H9 (cell line): ENCODE measurements at regions not wholly inside any gene's neighbourhood (a gene's known extent, or its start where the extent isn't known, plus 50 kb on each side); places are given as distances from the start of the nearest gene placed in this dataset.

Experiments used
- DNase-seq: peaks from one replicate; pipeline ENCODE4 v3.0.0-alpha.2; 2017
- H2AFZ ChIP-seq: one replicate; pipeline ENCODE4 v1.6.1; 2013; ENCODE audit warnings: mild to moderate bottlenecking, low read length, control low read depth, moderate library complexity
- H2AK5ac ChIP-seq: 2 replicates; pipeline ENCODE4 v1.6.1; 2013; ENCODE audit warnings: low read length, control low read depth, mixed read lengths; ENCODE audit not compliant: insufficient read length
- H2BK120ac ChIP-seq: one replicate; pipeline ENCODE4 v1.6.1; 2013; ENCODE audit warnings: low read depth, mild to moderate bottlenecking, low read length, control low read depth, inconsistent platforms; ENCODE audit not compliant: poor library complexity, severe bottlenecking
- H2BK12ac ChIP-seq: 2 replicates; pipeline ENCODE4 v1.6.1; 2013; ENCODE audit warnings: low read length, control low read depth, mixed read lengths, low read depth; ENCODE audit not compliant: insufficient read length
- H2BK15ac ChIP-seq: 2 replicates; pipeline ENCODE4 v1.6.1; 2013; ENCODE audit warnings: low read depth, low read length, control low read depth
- H2BK20ac ChIP-seq: one replicate; pipeline ENCODE4 v1.6.1; 2013; ENCODE audit warnings: low read depth, mild to moderate bottlenecking, low read length, control low read depth, inconsistent platforms; ENCODE audit not compliant: poor library complexity, severe bottlenecking
- H2BK5ac ChIP-seq: 2 replicates; pipeline ENCODE4 v1.6.1; 2013; ENCODE audit warnings: low read length, control low read depth, mixed read lengths; ENCODE audit not compliant: insufficient read length
- H3K14ac ChIP-seq: 2 replicates; pipeline ENCODE4 v1.6.1; 2013; ENCODE audit warnings: low read length, control low read depth; ENCODE audit not compliant: insufficient read depth
- H3K18ac ChIP-seq: 2 replicates; pipeline ENCODE4 v1.6.1; 2013; ENCODE audit warnings: low read depth, mild to moderate bottlenecking, mixed read lengths, low read length, control low read depth; ENCODE audit not compliant: insufficient read length
- H3K23ac ChIP-seq: 2 replicates; pipeline ENCODE4 v1.6.1; 2013; ENCODE audit warnings: low read length, control low read depth, mixed read lengths, low read depth; ENCODE audit not compliant: insufficient read length
- H3K23me2 ChIP-seq: 2 replicates; pipeline ENCODE4 v1.6.1; 2013; ENCODE audit warnings: low read depth, mild to moderate bottlenecking, mixed read lengths, low read length, control low read depth; ENCODE audit not compliant: insufficient read length, poor library complexity, severe bottlenecking
- H3K27ac ChIP-seq: 2 replicates; pipeline ENCODE4 v1.5.1; 2013; ENCODE audit warnings: low read length, control low read depth, mixed read lengths, low read depth; ENCODE audit not compliant: insufficient read length
- H3K27me3 ChIP-seq: 2 replicates; pipeline ENCODE4 v1.6.1; 2013; ENCODE audit warnings: low read length, control low read depth, inconsistent platforms; ENCODE audit not compliant: insufficient read depth
- H3K4ac ChIP-seq: 2 replicates; pipeline ENCODE4 v1.6.1; 2013; ENCODE audit warnings: low read depth, mild to moderate bottlenecking, control low read depth, inconsistent platforms, low read length, moderate library complexity
- H3K4me1 ChIP-seq: 2 replicates; pipeline ENCODE4 v1.6.1; 2013; ENCODE audit warnings: low read length, control low read depth, inconsistent platforms; ENCODE audit not compliant: insufficient read depth
- H3K4me2 ChIP-seq: 2 replicates; pipeline ENCODE4 v1.6.1; 2013; ENCODE audit warnings: low read length, control low read depth, mixed read lengths; ENCODE audit not compliant: insufficient read length, insufficient read depth
- H3K56ac ChIP-seq: 2 replicates; pipeline ENCODE4 v1.6.1; 2013; ENCODE audit warnings: low read depth, mild to moderate bottlenecking, mixed read lengths, low read length, control low read depth; ENCODE audit not compliant: insufficient read length
- H3K79me1 ChIP-seq: 2 replicates; pipeline ENCODE4 v1.6.1; 2013; ENCODE audit warnings: low read depth, mild to moderate bottlenecking, moderate library complexity, low read length, control low read depth, inconsistent platforms; ENCODE audit not compliant: insufficient read depth, poor library complexity, severe bottlenecking
- H3K79me2 ChIP-seq: 2 replicates; pipeline ENCODE4 v1.6.1; 2013; ENCODE audit warnings: low read length, control low read depth, inconsistent platforms; ENCODE audit not compliant: insufficient read depth
- H3K9ac ChIP-seq: 2 replicates; pipeline ENCODE4 v1.6.1; 2013; ENCODE audit warnings: low read length, control low read depth, mixed read lengths; ENCODE audit not compliant: insufficient read length; ENCODE audit errors: extremely low read depth
- H3K9me3 ChIP-seq: one replicate; pipeline ENCODE4 v1.6.1; 2013; ENCODE audit warnings: low read depth, low read length, inconsistent platforms; ENCODE audit not compliant: control insufficient read depth
- H3T11ph ChIP-seq: one replicate; pipeline ENCODE4 v1.6.1; 2013; ENCODE audit warnings: mild to moderate bottlenecking, low read length, control low read depth, inconsistent platforms
- H4K20me1 ChIP-seq: one replicate; pipeline ENCODE4 v1.6.1; 2013; ENCODE audit not compliant: control insufficient read depth, insufficient read length, insufficient read depth
- H4K5ac ChIP-seq: 2 replicates; pipeline ENCODE4 v1.6.1; 2013; ENCODE audit warnings: low read depth, mild to moderate bottlenecking, mixed read lengths, low read length, control low read depth; ENCODE audit not compliant: insufficient read length
- H4K8ac ChIP-seq: replicated peaks from 2 replicates; pipeline ENCODE4 v1.6.1; 2013; ENCODE audit warnings: low read length, control low read depth, mixed read lengths, low read depth; ENCODE audit not compliant: insufficient read length
- H4K91ac ChIP-seq: 2 replicates; pipeline ENCODE4 v1.6.1; 2013; ENCODE audit warnings: low read depth, mild to moderate bottlenecking, moderate library complexity, mixed read lengths, low read length, control low read depth; ENCODE audit not compliant: insufficient read length
- H3K27ac Mint-ChIP-seq, 3 experiments: 2 replicates in 2 of 3; 3 replicates in 1 of 3; pipeline ENCODE4 v1.8.0; 2020 to 2021; ENCODE audit warnings: mixed read lengths in 3 of 3, mild to moderate bottlenecking in 1 of 3, moderate library complexity in 1 of 3
- H3K27me3 Mint-ChIP-seq: 2 replicates; pipeline ENCODE4 v1.8.0; 2021; ENCODE audit warnings: low read depth, mild to moderate bottlenecking, moderate library complexity, mixed read lengths
- H3K36me3 Mint-ChIP-seq, 3 experiments: 2 replicates in 2 of 3; 3 replicates in 1 of 3; pipeline ENCODE4 v1.8.0; 2020 to 2021; ENCODE audit warnings: low read depth in 3 of 3, mixed read lengths in 3 of 3; ENCODE audit not compliant: insufficient read depth in 1 of 3
- H3K4me1 Mint-ChIP-seq, 2 experiments: 2 replicates each; pipeline ENCODE4 v1.8.0; 2020; ENCODE audit warnings: mixed read lengths in 2 of 2
- H3K4me3 Mint-ChIP-seq, 2 experiments: 2 replicates in 1 of 2; 3 replicates in 1 of 2; pipeline ENCODE4 v1.8.0; 2020 to 2021; ENCODE audit warnings: mild to moderate bottlenecking in 2 of 2, mixed read lengths in 2 of 2, moderate library complexity in 1 of 2
- H3K9me3 Mint-ChIP-seq, 2 experiments: 2 replicates in 1 of 2; 3 replicates in 1 of 2; pipeline ENCODE4 v1.8.0; 2020; ENCODE audit warnings: mild to moderate bottlenecking in 2 of 2, mixed read lengths in 2 of 2, moderate library complexity in 1 of 2
- CTCF ChIP-seq: fragments of 200-600 bp; sonication (generic); conservative IDR thresholded peaks from 3 replicates; pipeline ENCODE4 v1.8.0; 2021; ENCODE audit warnings: antibody characterized with exemption, mild to moderate bottlenecking

DNA sequence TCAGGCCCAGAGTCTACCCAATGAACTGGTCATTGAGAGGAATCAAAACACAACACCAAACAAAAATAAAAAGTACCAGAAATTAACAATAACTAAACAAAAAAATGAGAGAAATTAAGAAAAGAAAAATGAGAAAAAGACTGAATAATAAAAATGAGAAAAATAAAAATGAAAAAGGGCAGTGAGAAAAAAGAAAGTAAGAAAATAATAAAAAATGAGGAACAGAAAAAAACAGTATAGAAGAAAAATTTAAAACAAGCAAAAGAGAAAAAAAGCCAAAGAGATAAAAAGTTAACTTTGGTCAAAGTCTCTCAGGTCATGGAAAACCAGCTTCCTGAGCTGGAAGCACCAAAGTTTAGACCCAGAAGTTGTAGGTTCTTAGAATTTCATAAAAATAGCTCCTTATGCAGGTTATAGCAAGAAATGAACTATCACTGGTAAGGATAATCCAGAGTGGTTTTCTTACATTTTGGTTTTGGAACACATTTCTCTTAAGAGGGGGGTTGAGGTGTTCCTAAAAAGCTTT lies 51.0 kb upstream of the WDR17 start:
- DNase-seq = no peak
- Histone ChIP-seq H4K91ac (no peak overlapping the region), H3K4me1 (no peaks in the 10 kb centered on the region), H3K18ac (no peak overlapping the region), H3K4me2 (no peak overlapping the region), H4K20me1 (no peaks in the 10 kb centered on the region), H3K27ac (no peak overlapping the region), H2BK120ac (no peak overlapping the region), H3K23me2 (no peaks in the 10 kb centered on the region), H3K79me1 (no peaks in the 10 kb centered on the region), H3K79me2 (no peaks in the 10 kb centered on the region), H2AFZ (no peak overlapping the region), H2BK12ac (no peak overlapping the region), H3T11ph (no peak overlapping the region), H3K14ac (no peak overlapping the region), H3K56ac (no peak overlapping the region), H3K9ac (no peak overlapping the region), H3K27me3 (no peaks in the 10 kb centered on the region), H2BK5ac (no peak overlapping the region), H3K4ac (no peak overlapping the region), H4K5ac (no peak overlapping the region), H3K23ac (no peak overlapping the region), H3K9me3 (no peaks in the 10 kb centered on the region), H2AK5ac (no peak overlapping the region), H4K8ac (no peak overlapping the region), H2BK15ac (no peak overlapping the region), H2BK20ac (no peak overlapping the region)
- Mint-ChIP-seq H3K36me3 (no peaks in the 10 kb centered on the region), H3K27me3 (no peaks in the 10 kb centered on the region), H3K4me3 (no peak overlapping the region), H3K27ac (no peak overlapping the region; a peak in 1 of 7 replicates), H3K9me3 (no peaks in the 10 kb centered on the region), H3K4me1 (no peaks in the 10 kb centered on the region)
- TF ChIP-seq CTCF = no peak
